ENCODE measurements at regions not wholly inside any gene's neighbourhood (a gene's known extent, or its start where the extent isn't known, plus 50 kb on each side); places are given as distances from the start of the nearest gene placed in this dataset.
"Not testable (repeated sequence)": the region's sequence is repeated elsewhere in the genome, so short reads cannot be mapped to it uniquely, and the experiment has no call there.

- CTCF ChIA-PET; H3K27ac Mint-ChIP-seq; DNase-seq; H3K9me3 ChIP-seq (ENCODE audit: low read length); H3K4me3 ChIP-seq (ENCODE audit: low read length); H3K4me3 Mint-ChIP-seq; H3K4me1 Mint-ChIP-seq; H3K27ac ChIP-seq (ENCODE audit: low read depth, low read length); H3K9me3 Mint-ChIP-seq; H3K27me3 ChIP-seq (ENCODE audit: insufficient read depth, low read length, poor library complexity, severe bottlenecking); H3K36me3 ChIP-seq (ENCODE audit: insufficient read depth, low read length); H3K36me3 Mint-ChIP-seq; POLR2A ChIA-PET; H3K4me1 ChIP-seq (ENCODE audit: insufficient read depth, low read length): not testable (repeated sequence)
- peaks cover 9 to 14% of the 10 kb centered on the region in 2 donors for H3K27me3 Mint-ChIP-seq
Measured at GRCh38 chr16:88271296-88271695, 111.5 kb upstream of the ZNF469 start.

DNA sequence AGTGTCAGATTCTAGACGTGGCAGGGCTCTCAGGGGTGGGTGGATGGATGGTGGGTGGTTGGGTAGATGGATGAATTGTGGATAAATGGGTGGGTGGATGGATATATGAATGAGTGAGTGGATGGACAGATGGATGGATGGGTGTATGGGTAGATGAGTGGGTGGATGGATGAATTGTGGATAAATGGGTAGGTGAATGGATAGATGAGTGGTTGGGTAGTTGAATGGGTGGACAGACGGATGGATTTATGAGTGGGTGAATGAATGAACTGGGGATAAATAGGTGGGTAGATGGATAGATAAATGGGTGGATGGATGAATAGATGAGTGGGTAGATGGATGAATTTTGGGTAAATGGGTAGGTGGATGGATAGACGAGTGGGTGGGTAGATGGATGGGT is 111.0 kb upstream of the ZNF469 start:
- H3K36me3 ChIP-seq (ENCODE audit: insufficient read depth, low read length); H3K27ac ChIP-seq (ENCODE audit: low read depth, low read length); H3K9me3 Mint-ChIP-seq; H3K4me1 ChIP-seq (ENCODE audit: insufficient read depth, low read length); H3K36me3 Mint-ChIP-seq; CTCF ChIA-PET; H3K27me3 ChIP-seq (ENCODE audit: insufficient read depth, low read length, poor library complexity, severe bottlenecking); H3K4me1 Mint-ChIP-seq; H3K9me3 ChIP-seq (ENCODE audit: low read length); H3K27ac Mint-ChIP-seq; H3K4me3 ChIP-seq (ENCODE audit: low read length); H3K4me3 Mint-ChIP-seq; DNase-seq; POLR2A ChIA-PET: not testable (repeated sequence)
- peaks cover 9 to 14% of the 10 kb centered on the region in 2 donors for H3K27me3 Mint-ChIP-seq

GRCh38 chr16:88272437-88272836 is 110.3 kb upstream of the ZNF469 start:
- POLR2A ChIA-PET; H3K27me3 ChIP-seq (ENCODE audit: insufficient read depth, low read length, poor library complexity, severe bottlenecking); H3K4me1 Mint-ChIP-seq; H3K27ac ChIP-seq (ENCODE audit: low read depth, low read length); H3K36me3 ChIP-seq (ENCODE audit: insufficient read depth, low read length); H3K4me3 Mint-ChIP-seq; H3K9me3 Mint-ChIP-seq; H3K4me3 ChIP-seq (ENCODE audit: low read length); H3K36me3 Mint-ChIP-seq; DNase-seq; CTCF ChIA-PET; H3K4me1 ChIP-seq (ENCODE audit: insufficient read depth, low read length); H3K27ac Mint-ChIP-seq; H3K9me3 ChIP-seq (ENCODE audit: low read length): not testable (repeated sequence)
- peaks cover 9 to 14% of the 10 kb centered on the region in 2 donors for H3K27me3 Mint-ChIP-seq

DNA sequence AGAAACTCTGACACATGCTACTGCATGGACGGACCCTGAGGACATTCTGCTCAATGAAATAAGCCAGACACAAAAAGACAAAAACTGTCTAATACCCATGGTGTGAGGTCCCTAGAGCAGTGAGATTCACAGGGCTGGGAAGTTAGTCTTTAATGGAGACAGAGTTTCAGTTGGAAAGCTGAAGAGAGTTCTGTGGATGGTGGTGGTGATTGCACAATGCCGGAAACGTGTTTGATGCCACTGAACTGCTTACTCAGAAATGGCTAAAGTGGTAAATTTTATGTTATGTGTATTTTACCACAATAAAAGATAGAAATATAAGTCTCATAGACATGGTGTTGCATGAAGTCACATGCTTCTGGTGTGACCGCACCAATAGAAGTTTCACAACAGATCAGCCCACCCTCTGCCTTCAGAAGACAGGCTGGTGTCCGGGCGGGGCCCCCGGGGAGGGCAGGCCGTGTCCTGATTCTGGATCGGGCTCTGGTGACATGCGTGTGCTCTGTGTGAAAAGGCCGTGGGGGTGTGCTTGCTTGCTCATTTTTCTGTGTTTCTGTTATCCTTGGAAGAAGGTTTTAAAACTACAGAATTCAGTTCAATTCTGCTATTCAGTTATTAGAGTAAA is 108.5 kb upstream of the ZNF469 start:
- H3K36me3 Mint-ChIP-seq; H3K4me1 Mint-ChIP-seq; H3K27ac ChIP-seq (ENCODE audit: low read depth, low read length); H3K4me3 ChIP-seq (ENCODE audit: low read length); CTCF ChIA-PET; H3K27me3 ChIP-seq (ENCODE audit: insufficient read depth, low read length, poor library complexity, severe bottlenecking); H3K9me3 ChIP-seq (ENCODE audit: low read length); H3K36me3 ChIP-seq (ENCODE audit: insufficient read depth, low read length); DNase-seq; H3K27me3 Mint-ChIP-seq; H3K9me3 Mint-ChIP-seq; POLR2A ChIA-PET; H3K4me3 Mint-ChIP-seq; H3K4me1 ChIP-seq (ENCODE audit: insufficient read depth, low read length): not testable (repeated sequence)
- peak overlapping the region in 1 of 8 donors; percentile 47 for H3K27ac Mint-ChIP-seq

- Histone ChIP-seq H3K27ac (ENCODE audit: low read depth, low read length) (no peak overlapping the region), H3K9me3 (ENCODE audit: low read length) (no peaks in the 10 kb centered on the region), H3K27me3 (ENCODE audit: insufficient read depth, low read length, poor library complexity, severe bottlenecking) (no peaks in the 10 kb centered on the region), H3K4me3 (ENCODE audit: low read length) (no peak overlapping the region), H3K36me3 (ENCODE audit: insufficient read depth, low read length) (no peaks in the 10 kb centered on the region), H3K4me1 (ENCODE audit: insufficient read depth, low read length) (no peaks in the 10 kb centered on the region)
- no peaks in the 10 kb centered on the region for H3K9me3 Mint-ChIP-seq
- DNase-seq, result no peak
- peaks cover 4 to 7% of the 10 kb centered on the region in 2 donors for H3K27me3 Mint-ChIP-seq
- ChIA-PET CTCF (no interaction called here), POLR2A (no interaction called here)
- H3K4me1 Mint-ChIP-seq, result no peaks in the 10 kb centered on the region
- H3K4me3 Mint-ChIP-seq, result no peak overlapping the region
- H3K36me3 Mint-ChIP-seq, result no peaks in the 10 kb centered on the region
- no peak overlapping the region for H3K27ac Mint-ChIP-seq
Measured at GRCh38 chr16:88274847-88275246, 107.9 kb upstream of the ZNF469 start.

GRCh38 chr16:88275336-88276122 is 107.2 kb upstream of the ZNF469 start:
- H3K27ac ChIP-seq (ENCODE audit: low read depth, low read length); H3K36me3 ChIP-seq (ENCODE audit: insufficient read depth, low read length); H3K4me1 Mint-ChIP-seq; DNase-seq; CTCF ChIA-PET; H3K9me3 Mint-ChIP-seq; H3K4me3 ChIP-seq (ENCODE audit: low read length); H3K4me3 Mint-ChIP-seq; H3K36me3 Mint-ChIP-seq; H3K27ac Mint-ChIP-seq; H3K27me3 ChIP-seq (ENCODE audit: insufficient read depth, low read length, poor library complexity, severe bottlenecking); POLR2A ChIA-PET; H3K9me3 ChIP-seq (ENCODE audit: low read length); H3K4me1 ChIP-seq (ENCODE audit: insufficient read depth, low read length); H3K27me3 Mint-ChIP-seq: not testable (repeated sequence)

DNA sequence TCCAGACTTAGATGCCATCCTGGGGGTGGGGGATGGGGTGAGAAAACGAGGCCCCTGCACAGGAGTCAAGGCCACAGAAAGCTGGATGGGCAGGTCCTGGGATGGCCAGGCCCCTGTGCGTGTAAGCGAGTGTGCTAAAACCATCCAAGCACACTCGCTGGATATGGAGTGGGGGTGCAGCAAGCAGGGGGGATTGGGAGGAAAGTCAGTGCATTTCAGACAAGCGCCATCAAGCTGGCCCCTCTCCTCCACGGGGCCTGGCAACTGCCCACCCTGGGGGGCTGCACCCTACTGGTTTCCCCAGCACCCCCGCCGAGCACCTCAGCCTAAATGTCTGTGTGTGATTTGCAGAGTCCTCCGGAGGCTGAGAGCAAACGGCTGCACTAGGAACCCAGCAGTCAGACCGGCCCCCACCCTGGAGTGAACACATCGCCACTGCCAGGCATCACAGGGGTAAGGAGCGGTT is 106.6 kb upstream of the ZNF469 start:
- H3K4me3 ChIP-seq (ENCODE audit: low read length); H3K9me3 Mint-ChIP-seq; H3K27me3 Mint-ChIP-seq; H3K36me3 ChIP-seq (ENCODE audit: insufficient read depth, low read length); H3K27ac ChIP-seq (ENCODE audit: low read depth, low read length); H3K36me3 Mint-ChIP-seq; POLR2A ChIA-PET; H3K27me3 ChIP-seq (ENCODE audit: insufficient read depth, low read length, poor library complexity, severe bottlenecking); CTCF ChIA-PET; H3K4me3 Mint-ChIP-seq; DNase-seq; H3K9me3 ChIP-seq (ENCODE audit: low read length); H3K4me1 Mint-ChIP-seq; H3K4me1 ChIP-seq (ENCODE audit: insufficient read depth, low read length): not testable (repeated sequence)
- H3K27ac Mint-ChIP-seq, result peak overlapping the region in 1 of 8 donors; percentile 92

- peaks cover 0 to 2% of the 10 kb centered on the region in 2 donors for H3K27me3 Mint-ChIP-seq
- Histone ChIP-seq H3K27me3 (ENCODE audit: insufficient read depth, low read length, poor library complexity, severe bottlenecking) (no peaks in the 10 kb centered on the region), H3K36me3 (ENCODE audit: insufficient read depth, low read length) (no peaks in the 10 kb centered on the region), H3K9me3 (ENCODE audit: low read length) (no peaks in the 10 kb centered on the region), H3K4me3 (ENCODE audit: low read length) (no peak overlapping the region), H3K27ac (ENCODE audit: low read depth, low read length) (no peak overlapping the region), H3K4me1 (ENCODE audit: insufficient read depth, low read length) (no peaks in the 10 kb centered on the region)
- H3K27ac Mint-ChIP-seq, result peak overlapping the region in 1 of 8 donors; percentile 92
- H3K9me3 Mint-ChIP-seq, result no peaks in the 10 kb centered on the region
- ChIA-PET POLR2A (no interaction called here), CTCF (no interaction called here)
- H3K4me1 Mint-ChIP-seq, result no peaks in the 10 kb centered on the region
- H3K36me3 Mint-ChIP-seq, result no peaks in the 10 kb centered on the region
- no peak overlapping the region for H3K4me3 Mint-ChIP-seq
- no peak for DNase-seq
Measured at GRCh38 chr16:88276591-88276990, 106.2 kb upstream of the ZNF469 start.
